A673 (cell line): ENCODE measurements at regions not wholly inside any gene's neighbourhood (a gene's known extent, or its start where the extent isn't known, plus 50 kb on each side); places are given as distances from the start of the nearest gene placed in this dataset.

Experiments
- EZH2 ChIP-seq: fragments of 200-600 bp; sonication (generic); IDR thresholded peaks from 2 replicates; pipeline ENCODE4 v1.6.1; 2017; ENCODE audit warnings: borderline replicate concordance, low read depth, mild to moderate bottlenecking, mixed read lengths, antibody characterized with exemption, low read length; ENCODE audit not compliant: poor library complexity, severe bottlenecking
- TF ChIP-seq, protein P1 (sequence below): fragments of 300-800, 200-600 bp; sonication (generic); conservative IDR thresholded peaks from 2 replicates; pipeline ENCODE4 v1.5.1; 2017; ENCODE audit warnings: low read depth, mild to moderate bottlenecking, antibody characterized with exemption, low read length, moderate library complexity, mixed read lengths

- TF ChIP-seq, protein P1, sequence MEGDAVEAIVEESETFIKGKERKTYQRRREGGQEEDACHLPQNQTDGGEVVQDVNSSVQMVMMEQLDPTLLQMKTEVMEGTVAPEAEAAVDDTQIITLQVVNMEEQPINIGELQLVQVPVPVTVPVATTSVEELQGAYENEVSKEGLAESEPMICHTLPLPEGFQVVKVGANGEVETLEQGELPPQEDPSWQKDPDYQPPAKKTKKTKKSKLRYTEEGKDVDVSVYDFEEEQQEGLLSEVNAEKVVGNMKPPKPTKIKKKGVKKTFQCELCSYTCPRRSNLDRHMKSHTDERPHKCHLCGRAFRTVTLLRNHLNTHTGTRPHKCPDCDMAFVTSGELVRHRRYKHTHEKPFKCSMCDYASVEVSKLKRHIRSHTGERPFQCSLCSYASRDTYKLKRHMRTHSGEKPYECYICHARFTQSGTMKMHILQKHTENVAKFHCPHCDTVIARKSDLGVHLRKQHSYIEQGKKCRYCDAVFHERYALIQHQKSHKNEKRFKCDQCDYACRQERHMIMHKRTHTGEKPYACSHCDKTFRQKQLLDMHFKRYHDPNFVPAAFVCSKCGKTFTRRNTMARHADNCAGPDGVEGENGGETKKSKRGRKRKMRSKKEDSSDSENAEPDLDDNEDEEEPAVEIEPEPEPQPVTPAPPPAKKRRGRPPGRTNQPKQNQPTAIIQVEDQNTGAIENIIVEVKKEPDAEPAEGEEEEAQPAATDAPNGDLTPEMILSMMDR = no peak
- no peak for TF ChIP-seq EZH2
Measured at GRCh38 chr7:18287482-18287881, 208.1 kb upstream of the HDAC9 start.
